ENCODE measurements at regions not wholly inside any gene's neighbourhood (a gene's known extent, or its start where the extent isn't known, plus 50 kb on each side); places are given as distances from the start of the nearest gene placed in this dataset.

DNA sequence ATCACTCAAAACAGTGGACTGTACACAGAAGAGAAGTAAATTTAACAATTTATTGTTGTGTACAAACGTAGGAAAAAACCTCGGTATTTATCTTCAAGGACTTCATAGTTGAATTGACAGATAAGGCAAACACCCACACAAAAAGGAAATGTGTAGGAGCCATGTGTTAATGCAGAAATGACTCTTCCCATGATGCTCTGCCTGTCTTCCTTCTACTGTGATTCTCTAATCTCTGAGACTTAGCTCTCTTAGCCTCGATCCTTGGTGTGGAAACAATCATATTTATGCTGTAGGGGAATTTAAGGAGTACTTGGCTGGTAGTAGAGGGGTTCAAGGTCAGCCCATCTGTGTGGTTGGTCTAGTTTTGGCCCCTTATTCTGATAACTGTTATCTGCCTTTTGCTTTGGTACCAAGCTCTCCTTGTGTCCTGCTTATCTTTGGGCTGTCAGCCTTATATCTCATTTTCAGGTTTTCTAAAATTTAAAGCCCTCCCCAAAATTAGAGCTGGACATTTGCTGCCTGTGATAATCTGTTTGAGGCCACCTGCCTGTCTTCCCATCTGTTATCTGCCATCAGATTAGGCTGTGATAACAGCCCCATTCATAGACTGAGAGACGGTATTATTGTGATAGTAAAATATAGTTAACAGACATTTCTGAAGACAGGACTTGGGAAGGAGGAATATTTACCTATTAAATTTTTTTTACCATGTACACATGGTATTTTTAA, 81.7 kb downstream of the GPR85 start:
- H3K27ac ChIP-seq (ENCODE audit: low read depth in 1 of 2, low read length in 1 of 2) = no peak overlapping the region
- ATAC-seq (ENCODE audit: insufficient read depth, low FRiP score) = no peak
- H3K4me1 ChIP-seq (ENCODE audit: control insufficient read depth in 5 of 5, insufficient read depth in 5 of 5, low read length in 5 of 5) = no peaks in the 10 kb centered on the region
- no peaks in the 10 kb centered on the region for H3K36me3 ChIP-seq (ENCODE audit: control insufficient read depth in 4 of 4, insufficient read depth in 4 of 4, low read length in 4 of 4)
- H3K9ac ChIP-seq (ENCODE audit: insufficient read depth in 1 of 2, low read length in 2 of 2) = no peak overlapping the region
- TF ChIP-seq, protein P1, sequence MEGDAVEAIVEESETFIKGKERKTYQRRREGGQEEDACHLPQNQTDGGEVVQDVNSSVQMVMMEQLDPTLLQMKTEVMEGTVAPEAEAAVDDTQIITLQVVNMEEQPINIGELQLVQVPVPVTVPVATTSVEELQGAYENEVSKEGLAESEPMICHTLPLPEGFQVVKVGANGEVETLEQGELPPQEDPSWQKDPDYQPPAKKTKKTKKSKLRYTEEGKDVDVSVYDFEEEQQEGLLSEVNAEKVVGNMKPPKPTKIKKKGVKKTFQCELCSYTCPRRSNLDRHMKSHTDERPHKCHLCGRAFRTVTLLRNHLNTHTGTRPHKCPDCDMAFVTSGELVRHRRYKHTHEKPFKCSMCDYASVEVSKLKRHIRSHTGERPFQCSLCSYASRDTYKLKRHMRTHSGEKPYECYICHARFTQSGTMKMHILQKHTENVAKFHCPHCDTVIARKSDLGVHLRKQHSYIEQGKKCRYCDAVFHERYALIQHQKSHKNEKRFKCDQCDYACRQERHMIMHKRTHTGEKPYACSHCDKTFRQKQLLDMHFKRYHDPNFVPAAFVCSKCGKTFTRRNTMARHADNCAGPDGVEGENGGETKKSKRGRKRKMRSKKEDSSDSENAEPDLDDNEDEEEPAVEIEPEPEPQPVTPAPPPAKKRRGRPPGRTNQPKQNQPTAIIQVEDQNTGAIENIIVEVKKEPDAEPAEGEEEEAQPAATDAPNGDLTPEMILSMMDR (IDR thresholded peaks at IDR 0.05; ENCODE audit: control extremely low read depth, extremely low read depth) = no peak
- no peak overlapping the region for H3K4me3 ChIP-seq
- no peaks in the 10 kb centered on the region for H3K9me3 ChIP-seq (ENCODE audit: control insufficient read depth in 4 of 4, insufficient read depth in 3 of 4, low read length in 3 of 4)
- WGBS, 2 donors = 61 to 78% methylated on average over 4 of the region's 4 CpGs
- H3K27me3 ChIP-seq (ENCODE audit: control insufficient read depth in 3 of 3, insufficient read depth in 3 of 3, low read length in 2 of 3) = no peaks in the 10 kb centered on the region
- no peak for DNase-seq

DNA sequence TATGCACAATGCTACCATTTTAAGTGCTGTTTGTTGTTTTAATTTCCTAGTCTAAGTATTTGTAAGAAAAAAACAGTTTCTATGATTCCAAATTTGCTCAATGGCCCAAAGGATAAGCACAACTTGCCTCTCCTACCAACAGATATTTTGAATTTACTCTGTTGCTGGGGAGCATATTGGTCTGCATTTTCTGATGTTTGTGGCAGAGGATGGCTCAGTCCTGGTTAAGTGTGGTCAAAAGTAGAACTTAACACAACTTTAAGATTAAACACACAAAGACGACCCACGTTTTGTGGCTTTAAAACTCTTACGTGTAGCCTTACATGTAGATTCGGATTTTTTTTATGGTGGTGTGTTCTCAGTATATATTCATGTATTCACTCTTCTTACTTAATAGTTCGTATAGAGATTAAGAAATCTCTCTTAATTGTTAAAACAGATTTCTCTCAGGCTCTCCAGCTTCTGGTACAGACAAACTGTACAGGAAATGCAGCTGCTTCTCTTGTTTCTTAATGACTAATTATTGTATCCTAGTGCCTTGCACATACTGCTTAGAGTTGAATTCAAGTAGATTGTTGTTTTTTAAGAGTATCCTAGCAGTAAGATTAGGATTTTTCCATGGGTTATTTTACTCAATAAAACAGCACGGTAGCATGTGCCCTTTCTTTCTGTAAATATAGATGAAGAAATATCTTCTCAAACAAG, 86.2 kb downstream of the GPR85 start:
- no peak overlapping the region for H3K9ac ChIP-seq (ENCODE audit: insufficient read depth in 1 of 2, low read length in 2 of 2)
- no peaks in the 10 kb centered on the region for H3K36me3 ChIP-seq (ENCODE audit: control insufficient read depth in 4 of 4, insufficient read depth in 4 of 4, low read length in 4 of 4)
- 79 to 81% methylated on average over 6 of the region's 6 CpGs for WGBS, 2 donors

DNA sequence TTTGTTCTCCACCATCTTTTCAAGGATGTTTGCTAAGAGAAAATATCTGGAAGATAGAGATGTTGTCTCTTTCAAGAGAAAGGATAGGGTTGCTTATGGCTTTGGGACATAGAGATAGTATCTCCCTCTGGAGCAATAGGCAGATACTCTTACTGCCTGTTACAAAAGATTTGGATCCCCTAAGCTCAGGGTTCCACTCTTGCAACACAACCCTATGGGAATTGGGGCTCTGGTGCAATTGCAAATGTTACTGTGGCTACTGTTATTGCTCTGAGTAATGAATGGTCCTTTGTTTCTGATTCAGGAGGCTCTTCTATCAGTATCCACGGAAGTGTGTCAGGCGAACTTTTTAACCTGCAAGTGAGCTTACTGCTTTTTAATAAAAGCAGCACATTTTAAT, 88.8 kb downstream of the GPR85 start:
- Histone ChIP-seq H3K36me3 (ENCODE audit: control insufficient read depth in 4 of 4, insufficient read depth in 4 of 4, low read length in 4 of 4) (no peaks in the 10 kb centered on the region), H3K27ac (ENCODE audit: low read depth in 1 of 2, low read length in 1 of 2) (no peak overlapping the region), H3K27me3 (ENCODE audit: control insufficient read depth in 3 of 3, insufficient read depth in 3 of 3, low read length in 2 of 3) (no peaks in the 10 kb centered on the region), H3K4me1 (ENCODE audit: control insufficient read depth in 5 of 5, insufficient read depth in 5 of 5, low read length in 5 of 5) (no peaks in the 10 kb centered on the region), H3K9ac (ENCODE audit: insufficient read depth in 1 of 2, low read length in 2 of 2) (no peak overlapping the region), H3K9me3 (ENCODE audit: control insufficient read depth in 4 of 4, insufficient read depth in 3 of 4, low read length in 3 of 4) (no peaks in the 10 kb centered on the region), H3K4me3 (no peak overlapping the region)
- TF ChIP-seq, protein P1 (IDR thresholded peaks at IDR 0.05; ENCODE audit: control extremely low read depth, extremely low read depth) = no peak
- 91% methylated on average over 2 of the region's 2 CpGs for WGBS, 2 donors
- ATAC-seq (ENCODE audit: insufficient read depth, low FRiP score) (no peak), DNase-seq (no peak)

More for the DNA sequence above, 86.2 kb downstream of the GPR85 start:
- Histone ChIP-seq H3K9me3 (ENCODE audit: control insufficient read depth in 4 of 4, insufficient read depth in 3 of 4, low read length in 3 of 4) (no peaks in the 10 kb centered on the region), H3K27ac (ENCODE audit: low read depth in 1 of 2, low read length in 1 of 2) (no peak overlapping the region), H3K4me3 (no peak overlapping the region), H3K27me3 (ENCODE audit: control insufficient read depth in 3 of 3, insufficient read depth in 3 of 3, low read length in 2 of 3) (no peaks in the 10 kb centered on the region), H3K4me1 (ENCODE audit: control insufficient read depth in 5 of 5, insufficient read depth in 5 of 5, low read length in 5 of 5) (no peaks in the 10 kb centered on the region)
- ATAC-seq (ENCODE audit: insufficient read depth, low FRiP score) (no peak), DNase-seq (no peak)
- TF ChIP-seq, protein P1 (IDR thresholded peaks at IDR 0.05; ENCODE audit: control extremely low read depth, extremely low read depth) = no peak
